ENCODE measurements at regions not wholly inside any gene's neighbourhood (a gene's known extent, or its start where the extent isn't known, plus 50 kb on each side); places are given as distances from the start of the nearest gene placed in this dataset.

DNA sequence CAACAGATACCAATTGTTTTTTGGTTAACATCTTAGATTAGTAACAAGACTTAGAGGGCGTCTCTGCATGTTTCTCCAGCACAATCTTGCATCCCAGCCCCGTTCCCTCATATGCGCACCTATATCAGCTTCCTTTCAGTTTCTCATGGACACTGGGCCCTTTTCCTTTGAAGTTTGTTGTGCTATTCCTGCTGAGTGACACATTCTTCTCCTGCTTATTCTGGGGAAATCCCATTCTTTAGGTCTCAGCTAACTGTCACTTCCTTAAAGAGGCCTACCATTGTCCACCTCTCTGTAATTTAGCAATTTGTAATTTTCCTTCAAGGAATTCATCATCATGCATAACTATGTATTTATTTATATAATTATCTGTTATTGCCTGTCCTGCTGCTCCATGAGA, 110.3 kb upstream of the STEAP1B start:
- TF ChIP-seq EZH2 (IDR thresholded peaks at IDR 0.05; ENCODE audit: low read depth): no peak
- TF ChIP-seq, protein P1, sequence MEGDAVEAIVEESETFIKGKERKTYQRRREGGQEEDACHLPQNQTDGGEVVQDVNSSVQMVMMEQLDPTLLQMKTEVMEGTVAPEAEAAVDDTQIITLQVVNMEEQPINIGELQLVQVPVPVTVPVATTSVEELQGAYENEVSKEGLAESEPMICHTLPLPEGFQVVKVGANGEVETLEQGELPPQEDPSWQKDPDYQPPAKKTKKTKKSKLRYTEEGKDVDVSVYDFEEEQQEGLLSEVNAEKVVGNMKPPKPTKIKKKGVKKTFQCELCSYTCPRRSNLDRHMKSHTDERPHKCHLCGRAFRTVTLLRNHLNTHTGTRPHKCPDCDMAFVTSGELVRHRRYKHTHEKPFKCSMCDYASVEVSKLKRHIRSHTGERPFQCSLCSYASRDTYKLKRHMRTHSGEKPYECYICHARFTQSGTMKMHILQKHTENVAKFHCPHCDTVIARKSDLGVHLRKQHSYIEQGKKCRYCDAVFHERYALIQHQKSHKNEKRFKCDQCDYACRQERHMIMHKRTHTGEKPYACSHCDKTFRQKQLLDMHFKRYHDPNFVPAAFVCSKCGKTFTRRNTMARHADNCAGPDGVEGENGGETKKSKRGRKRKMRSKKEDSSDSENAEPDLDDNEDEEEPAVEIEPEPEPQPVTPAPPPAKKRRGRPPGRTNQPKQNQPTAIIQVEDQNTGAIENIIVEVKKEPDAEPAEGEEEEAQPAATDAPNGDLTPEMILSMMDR (conservative IDR thresholded peaks at IDR 0.05): no peak
- Histone ChIP-seq H3K4me1 (replicated peaks; ENCODE audit: insufficient read depth) (no peaks in the 10 kb centered on the region), H3K9me2 (ENCODE audit: insufficient read depth) (peaks cover 4% of the 10 kb centered on the region; the same call in 1 of the 2 replicates), H2AFZ (no peak overlapping the region), H3K79me2 (ENCODE audit: low read depth) (no peaks in the 10 kb centered on the region), H3F3A (ENCODE audit: insufficient read depth, low read depth) (no peaks in the 10 kb centered on the region), H3K27ac (no peak overlapping the region), H4K20me1 (ENCODE audit: insufficient read depth) (no peaks in the 10 kb centered on the region), H3K4me2 (no peak overlapping the region), H3K36me3 (ENCODE audit: low read depth) (no peaks in the 10 kb centered on the region), H3K4me3 (no peak overlapping the region), H3K9me3 (ENCODE audit: insufficient read depth, low read depth) (no peaks in the 10 kb centered on the region), H3K27me3 (ENCODE audit: insufficient read depth, low read depth) (no peaks in the 10 kb centered on the region)
- POLR2A ChIA-PET (ENCODE audit: unreplicated experiment): interaction anchor here (0.6 to 0.7 kb wide), 2 partner anchors 48 to 118 kb away, joined by 4 to 5 read pairs; no protein-coding TSS in a partner anchor
- DNase-seq: no peak
- no TSS peak for BruUV-seq (replicated peaks)
- CTCF ChIA-PET: no interaction called here
- intact Hi-C loops (cut with micrococcal nuclease; ENCODE audit: unreplicated experiment): no loop called here

GRCh38 chr7:22607180-22607579, 107.2 kb upstream of the STEAP1B start:
- no peaks in the 10 kb centered on the region for H3K36me3 ChIP-seq (ENCODE audit: low read depth)
- intact Hi-C loops (cut with micrococcal nuclease; ENCODE audit: unreplicated experiment): no loop called here
- no peaks in the 10 kb centered on the region for H3F3A ChIP-seq (ENCODE audit: insufficient read depth, low read depth)
- CTCF ChIA-PET: no interaction called here
- H3K4me3 ChIP-seq: no peak overlapping the region
- peaks cover 4% of the 10 kb centered on the region; the same call in 1 of the 2 replicates for H3K9me2 ChIP-seq (ENCODE audit: insufficient read depth)
- TF ChIP-seq, protein P1 (conservative IDR thresholded peaks at IDR 0.05): no peak
- no peak for TF ChIP-seq EZH2 (IDR thresholded peaks at IDR 0.05; ENCODE audit: low read depth)
- H3K27me3 ChIP-seq (ENCODE audit: insufficient read depth, low read depth): no peaks in the 10 kb centered on the region
- no peaks in the 10 kb centered on the region for H4K20me1 ChIP-seq (ENCODE audit: insufficient read depth)
- H3K9me3 ChIP-seq (ENCODE audit: insufficient read depth, low read depth): no peaks in the 10 kb centered on the region
- no peak overlapping the region for H2AFZ ChIP-seq
- no peak overlapping the region for H3K27ac ChIP-seq
- no peak overlapping the region for H3K4me2 ChIP-seq
- no peaks in the 10 kb centered on the region; the same call in 1 of the 2 replicates for H3K4me1 ChIP-seq (replicated peaks; ENCODE audit: insufficient read depth)
- no TSS peak for BruUV-seq (replicated peaks)
- no peak for DNase-seq
- no peaks in the 10 kb centered on the region for H3K79me2 ChIP-seq (ENCODE audit: low read depth)
- POLR2A ChIA-PET (ENCODE audit: unreplicated experiment): no interaction called here

- no peaks in the 10 kb centered on the region for H3K36me3 ChIP-seq (ENCODE audit: low read depth)
- H2AFZ ChIP-seq: no peak overlapping the region
- no peaks in the 10 kb centered on the region for H3K79me2 ChIP-seq (ENCODE audit: low read depth)
- TF ChIP-seq, protein P1 (conservative IDR thresholded peaks at IDR 0.05): no peak
- no peak for TF ChIP-seq EZH2 (IDR thresholded peaks at IDR 0.05; ENCODE audit: low read depth)
- intact Hi-C loops (cut with micrococcal nuclease; ENCODE audit: unreplicated experiment): no loop called here
- H3K27ac ChIP-seq: no peak overlapping the region
- H4K20me1 ChIP-seq (ENCODE audit: insufficient read depth): no peaks in the 10 kb centered on the region
- no peak overlapping the region for H3K4me3 ChIP-seq
- CTCF ChIA-PET: no interaction called here
- no TSS peak for BruUV-seq (replicated peaks)
- no peak overlapping the region for H3K4me2 ChIP-seq
- POLR2A ChIA-PET (ENCODE audit: unreplicated experiment): no interaction called here
- no peaks in the 10 kb centered on the region for H3F3A ChIP-seq (ENCODE audit: insufficient read depth, low read depth)
- no peaks in the 10 kb centered on the region for H3K27me3 ChIP-seq (ENCODE audit: insufficient read depth, low read depth)
- no peaks in the 10 kb centered on the region for H3K9me2 ChIP-seq (ENCODE audit: insufficient read depth)
- no peaks in the 10 kb centered on the region; the same call in 1 of the 2 replicates for H3K4me1 ChIP-seq (replicated peaks; ENCODE audit: insufficient read depth)
- DNase-seq: no peak
- no peaks in the 10 kb centered on the region for H3K9me3 ChIP-seq (ENCODE audit: insufficient read depth, low read depth)
Observed at GRCh38 chr7:22604246-22604645, 104.3 kb upstream of the STEAP1B start.
